ENCODE measurements at regions not wholly inside any gene's neighbourhood (a gene's known extent, or its start where the extent isn't known, plus 50 kb on each side); places are given as distances from the start of the nearest gene placed in this dataset.

DNA sequence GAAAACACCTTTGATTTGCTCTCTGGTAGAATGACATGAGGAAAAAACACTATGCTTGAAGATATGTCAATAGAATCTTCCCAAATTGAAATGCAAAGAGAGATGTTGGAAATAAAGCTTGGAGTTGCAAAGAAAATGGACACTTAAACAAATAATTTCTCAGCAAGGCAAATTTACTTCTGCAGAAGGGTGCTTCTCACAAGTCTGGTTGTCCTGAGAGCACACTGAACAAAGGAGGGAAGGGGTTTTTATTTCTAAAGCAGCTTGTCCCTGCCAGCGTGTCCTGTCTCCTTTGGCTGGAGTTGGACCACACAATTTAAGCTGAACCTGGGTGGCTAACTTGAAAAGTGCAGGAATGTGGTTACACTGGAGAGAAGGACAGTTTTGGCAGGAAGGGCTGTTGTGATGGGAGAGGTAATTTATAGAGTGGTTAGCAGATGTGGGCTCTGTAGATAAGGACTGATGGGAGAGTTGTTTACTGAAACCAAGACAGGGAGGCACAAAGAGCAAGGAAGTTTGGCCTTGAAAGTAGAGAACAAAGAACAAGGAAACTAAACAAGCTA is 454.6 kb upstream of the EYS start:
- TF ChIP-seq, protein P1, sequence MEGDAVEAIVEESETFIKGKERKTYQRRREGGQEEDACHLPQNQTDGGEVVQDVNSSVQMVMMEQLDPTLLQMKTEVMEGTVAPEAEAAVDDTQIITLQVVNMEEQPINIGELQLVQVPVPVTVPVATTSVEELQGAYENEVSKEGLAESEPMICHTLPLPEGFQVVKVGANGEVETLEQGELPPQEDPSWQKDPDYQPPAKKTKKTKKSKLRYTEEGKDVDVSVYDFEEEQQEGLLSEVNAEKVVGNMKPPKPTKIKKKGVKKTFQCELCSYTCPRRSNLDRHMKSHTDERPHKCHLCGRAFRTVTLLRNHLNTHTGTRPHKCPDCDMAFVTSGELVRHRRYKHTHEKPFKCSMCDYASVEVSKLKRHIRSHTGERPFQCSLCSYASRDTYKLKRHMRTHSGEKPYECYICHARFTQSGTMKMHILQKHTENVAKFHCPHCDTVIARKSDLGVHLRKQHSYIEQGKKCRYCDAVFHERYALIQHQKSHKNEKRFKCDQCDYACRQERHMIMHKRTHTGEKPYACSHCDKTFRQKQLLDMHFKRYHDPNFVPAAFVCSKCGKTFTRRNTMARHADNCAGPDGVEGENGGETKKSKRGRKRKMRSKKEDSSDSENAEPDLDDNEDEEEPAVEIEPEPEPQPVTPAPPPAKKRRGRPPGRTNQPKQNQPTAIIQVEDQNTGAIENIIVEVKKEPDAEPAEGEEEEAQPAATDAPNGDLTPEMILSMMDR (IDR thresholded peaks at IDR 0.05; ENCODE audit: low read length) = no peak
- no peak for TF ChIP-seq EZH2 (optimal IDR thresholded peaks at IDR 0.05; ENCODE audit: low read depth, low read length)
- no peak for TF ChIP-seq EZH2phosphoT487 (IDR thresholded peaks at IDR 0.05; ENCODE audit: low read length)
